NCI-H510A treated with DMSO at 0.1 percent for 48 hours (cell line): ENCODE measurements at regions not wholly inside any gene's neighbourhood (a gene's known extent, or its start where the extent isn't known, plus 50 kb on each side); places are given as distances from the start of the nearest gene placed in this dataset.
"Not testable (repeated sequence)": the region's sequence is repeated elsewhere in the genome, so short reads cannot be mapped to it uniquely, and the experiment has no call there.

Experiments used
- DNase-seq: peaks from one replicate; lab custom pipeline; 2025; lab: John Stamatoyannopoulos, UW

- DNase-seq: no peak
These were observed 216.9 kb upstream of the ZNF608 start for GRCh38 chr5:124963236-124963919.

GRCh38 chr5:124966741-124967140 lies 220.3 kb upstream of the ZNF608 start:
- not testable (repeated sequence) for DNase-seq

GRCh38 chr5:124970381-124970780 lies 223.9 kb upstream of the ZNF608 start:
- not testable (repeated sequence) for DNase-seq

GRCh38 chr5:124972703-124973102 lies 226.3 kb upstream of the ZNF608 start:
- no peak for DNase-seq

- DNase-seq: no peak
These were observed 227.2 kb upstream of the ZNF608 start for GRCh38 chr5:124973661-124974060.

- DNase-seq: no peak
These were observed 229.6 kb upstream of the ZNF608 start for GRCh38 chr5:124976086-124976485.

GRCh38 chr5:124979251-124979650 lies 232.8 kb upstream of the ZNF608 start:
- DNase-seq: peak; percentile 4

- no peak for DNase-seq
These were observed 233.9 kb upstream of the ZNF608 start for GRCh38 chr5:124980163-124980941.

- no peak for DNase-seq
These were observed 235.5 kb upstream of the ZNF608 start for GRCh38 chr5:124981901-124982300.

- no peak for DNase-seq
These were observed 239.7 kb upstream of the ZNF608 start for GRCh38 chr5:124986170-124986569.

- no peak for DNase-seq
These were observed 240.2 kb upstream of the ZNF608 start for GRCh38 chr5:124986667-124987066.

- DNase-seq: not testable (repeated sequence)
These were observed 241.3 kb upstream of the ZNF608 start for GRCh38 chr5:124987786-124988185.

GRCh38 chr5:124990723-124991122 lies 244.3 kb upstream of the ZNF608 start:
- DNase-seq: no peak

GRCh38 chr5:124995421-124995820 lies 249.0 kb upstream of the ZNF608 start:
- DNase-seq: no peak

- no peak for DNase-seq
These were observed 249.8 kb upstream of the ZNF608 start for GRCh38 chr5:124996023-124996763.

GRCh38 chr5:124996764-124997077 lies 250.3 kb upstream of the ZNF608 start:
- DNase-seq: no peak

- DNase-seq: no peak
These were observed 250.9 kb upstream of the ZNF608 start for GRCh38 chr5:124997186-124997893.

GRCh38 chr5:124998520-124998919 lies 252.1 kb upstream of the ZNF608 start:
- no peak for DNase-seq

GRCh38 chr5:125002727-125003598 lies 256.5 kb upstream of the ZNF608 start:
- DNase-seq: no peak

- no peak for DNase-seq
These were observed 257.6 kb upstream of the ZNF608 start for GRCh38 chr5:125004009-125004408.

GRCh38 chr5:125005266-125005665 lies 258.8 kb upstream of the ZNF608 start:
- no peak for DNase-seq
